Heart left ventricle (tissue), 13 donors: ENCODE measurements at regions not wholly inside any gene's neighbourhood (a gene's known extent, or its start where the extent isn't known, plus 50 kb on each side); places are given as distances from the start of the nearest gene placed in this dataset.

ENCODE experiments used
- CTCF ChIP-seq, 12 donors: fragments of 200-600 bp; sonication (generic) in 4 of 12; IDR thresholded peaks; one replicate each; pipeline versions ENCODE4 v1.5.0 to v1.8.0; 2018 to 2022; ENCODE audit warnings: antibody characterized with exemption in 12 of 12, mild to moderate bottlenecking in 5 of 12
- POLR2A ChIP-seq, 2 donors: fragments of 450-650 bp; IDR thresholded peaks; one replicate each; pipeline ENCODE4 v1.6.1; 2017; ENCODE audit warnings: antibody characterized with exemption in 2 of 2, mild to moderate bottlenecking in 2 of 2, moderate library complexity in 2 of 2
- donor health status: ischemic (EF 13 %, LVEDD 7.1; RV severe dilation, severe dysfunction).
- donor health status: DM: no; HTN: yes; CAD: no.
- donor health status: DM: no; HTN: no; CAD: no.
- donor health status: ischemic (EF 25% LVEDD 6.9; RV normal size, moderate dysfunction).
- donor health status: ischemic (EF 25% LVEDD 5.7; RV mildly dilated, moderate dysfunction).
- donor health status: ischemic (EF 35%, LVEDD 5.7; RV mildly dilated, moderate dysfunction).
- donor health status: nonischemic (EF 11% LVEDD 7.7; RV severe dilation, severe dysfunction).
- donor health status: DM: yes; HTN: yes; CAD: no.
- donor health status: PGD.
- donor health status: ischemic (EF 29% LVEDD 5.4; RV normal size, mild dysfunction).
- donor health status: nonischemic (EF 23%, LVEDD 6.1; RV moderate dilation, normal function).

- TF ChIP-seq CTCF (IDR thresholded peaks at IDR 0.05) (no peak), POLR2A (IDR thresholded peaks at IDR 0.05) (no peak)
Measured at GRCh38 chr2:121860033-121860757, 104.7 kb downstream of the TSN start.
